ENCODE measurements at regions not wholly inside any gene's neighbourhood (a gene's known extent, or its start where the extent isn't known, plus 50 kb on each side); places are given as distances from the start of the nearest gene placed in this dataset.
"Not testable (repeated sequence)": the region's sequence is repeated elsewhere in the genome, so short reads cannot be mapped to it uniquely, and the experiment has no call there.

GRCh38 chr2:192413812-192414681 lies 219.3 kb upstream of the TMEFF2 start:
- H3K27ac Mint-ChIP-seq: no peak overlapping the region
- Histone ChIP-seq H3K9me3 (replicated peaks in 1 of 2; ENCODE audit: control insufficient read depth in 1 of 2, insufficient read depth in 1 of 2, low read length in 2 of 2) (peaks cover 15 to 16% of the 10 kb centered on the region in 2 donors), H3K4me1 (ENCODE audit: control insufficient read depth in 1 of 2, insufficient read depth in 2 of 2, low read length in 2 of 2) (no peaks in the 10 kb centered on the region), H3K9ac (ENCODE audit: insufficient read depth, low read length, poor library complexity, severe bottlenecking) (no peak overlapping the region), H4K20me1 (ENCODE audit: insufficient read depth, low read length) (no peaks in the 10 kb centered on the region), H3K27me3 (ENCODE audit: control insufficient read depth in 2 of 2, insufficient read depth in 2 of 2, low read length in 2 of 2) (no peaks in the 10 kb centered on the region), H3K27ac (ENCODE audit: low read depth in 1 of 2, low read length in 2 of 2) (no peak overlapping the region), H3K4me2 (replicated peaks; ENCODE audit: extremely low read depth, low read length, poor library complexity, severe bottlenecking) (no peak overlapping the region), H2AFZ (ENCODE audit: insufficient read depth, low read depth, low read length, poor library complexity, severe bottlenecking) (no peak overlapping the region), H3K36me3 (replicated peaks in 1 of 2; ENCODE audit: control insufficient read depth in 1 of 2, insufficient read depth in 2 of 2, low read length in 2 of 2) (no peaks in the 10 kb centered on the region), H3K4me3 (replicated peaks in 1 of 3; ENCODE audit: low read depth in 2 of 3, low read length in 3 of 3) (no peak overlapping the region), H3K79me2 (ENCODE audit: insufficient read depth, low read length) (no peaks in the 10 kb centered on the region)
- no peaks in the 10 kb centered on the region for H3K27me3 Mint-ChIP-seq (ENCODE audit: low read depth in 3 of 3)
- 95% methylated on average over 11 of the region's 13 CpGs for WGBS (ENCODE audit: insufficient coverage)
- peaks cover 2 to 13% (median 8%) of the 10 kb centered on the region in 7 donors for H3K9me3 Mint-ChIP-seq
- no peak overlapping the region for H3K4me3 Mint-ChIP-seq
- TF ChIP-seq CTCF (IDR thresholded peaks at IDR 0.05): no peak
- no peaks in the 10 kb centered on the region for H3K36me3 Mint-ChIP-seq
- no peaks in the 10 kb centered on the region for H3K4me1 Mint-ChIP-seq
- peak in 1 of 3 donors; percentile 2 for DNase-seq
- intact Hi-C loops (cut with micrococcal nuclease): no loop called here

GRCh38 chr2:192412866-192413265 lies 218.1 kb upstream of the TMEFF2 start:
- H3K27me3 ChIP-seq (ENCODE audit: control insufficient read depth in 2 of 2, insufficient read depth in 2 of 2, low read length in 2 of 2); H3K79me2 ChIP-seq (ENCODE audit: insufficient read depth, low read length); H3K27me3 Mint-ChIP-seq (ENCODE audit: low read depth in 3 of 3); intact Hi-C loops (cut with micrococcal nuclease); H3K9ac ChIP-seq (ENCODE audit: insufficient read depth, low read length, poor library complexity, severe bottlenecking); H2AFZ ChIP-seq (ENCODE audit: insufficient read depth, low read depth, low read length, poor library complexity, severe bottlenecking); H3K36me3 ChIP-seq (replicated peaks in 1 of 2; ENCODE audit: control insufficient read depth in 1 of 2, insufficient read depth in 2 of 2, low read length in 2 of 2); H3K36me3 Mint-ChIP-seq; H4K20me1 ChIP-seq (ENCODE audit: insufficient read depth, low read length); H3K4me1 Mint-ChIP-seq; H3K27ac ChIP-seq (ENCODE audit: low read depth in 1 of 2, low read length in 2 of 2); H3K4me3 Mint-ChIP-seq; H3K4me3 ChIP-seq (replicated peaks in 1 of 3; ENCODE audit: low read depth in 2 of 3, low read length in 3 of 3); H3K4me2 ChIP-seq (replicated peaks; ENCODE audit: extremely low read depth, low read length, poor library complexity, severe bottlenecking); DNase-seq; H3K27ac Mint-ChIP-seq; H3K4me1 ChIP-seq (ENCODE audit: control insufficient read depth in 1 of 2, insufficient read depth in 2 of 2, low read length in 2 of 2): not testable (repeated sequence)
- peaks cover 15 to 16% of the 10 kb centered on the region in 2 donors for H3K9me3 ChIP-seq (replicated peaks in 1 of 2; ENCODE audit: control insufficient read depth in 1 of 2, insufficient read depth in 1 of 2, low read length in 2 of 2)
- H3K9me3 Mint-ChIP-seq: peaks cover 2 to 13% (median 11%) of the 10 kb centered on the region in 7 donors
- WGBS (ENCODE audit: insufficient coverage): no CpG with 5 or more reads among the region's 10 CpGs

All from CD14-positive monocyte (primary cell).